ENCODE measurements at regions not wholly inside any gene's neighbourhood (a gene's known extent, or its start where the extent isn't known, plus 50 kb on each side); places are given as distances from the start of the nearest gene placed in this dataset.
"Not testable (repeated sequence)": the region's sequence is repeated elsewhere in the genome, so short reads cannot be mapped to it uniquely, and the experiment has no call there.

- DNase-seq (ENCODE audit: low read depth, low spot score): no peak
Observed at GRCh38 chr18:41695441-41695840, 259.6 kb upstream of the PIK3C3 start.

- no peak for DNase-seq (ENCODE audit: low read depth, low spot score)
Observed at GRCh38 chr18:41693008-41693407, 262.0 kb upstream of the PIK3C3 start.

- no peak for DNase-seq (ENCODE audit: low read depth, low spot score)
Observed at GRCh38 chr18:41690332-41691127, 264.5 kb upstream of the PIK3C3 start.

GRCh38 chr18:41687138-41687537 is 267.9 kb upstream of the PIK3C3 start:
- DNase-seq (ENCODE audit: low read depth, low spot score): no peak

- DNase-seq (ENCODE audit: low read depth, low spot score): no peak
Observed at GRCh38 chr18:41681138-41681880, 273.7 kb upstream of the PIK3C3 start.

GRCh38 chr18:41674506-41674905 is 280.5 kb upstream of the PIK3C3 start:
- DNase-seq (ENCODE audit: low read depth, low spot score): no peak

GRCh38 chr18:41666231-41666630 is 288.8 kb upstream of the PIK3C3 start:
- no peak for DNase-seq (ENCODE audit: low read depth, low spot score)

- DNase-seq (ENCODE audit: low read depth, low spot score): no peak
Observed at GRCh38 chr18:41665210-41665609, 289.8 kb upstream of the PIK3C3 start.

- DNase-seq (ENCODE audit: low read depth, low spot score): no peak
Observed at GRCh38 chr18:41660654-41661053, 294.4 kb upstream of the PIK3C3 start.

- no peak for DNase-seq (ENCODE audit: low read depth, low spot score)
Observed at GRCh38 chr18:41659438-41660130, 295.4 kb upstream of the PIK3C3 start.

GRCh38 chr18:41657189-41657588 is 297.8 kb upstream of the PIK3C3 start:
- DNase-seq (ENCODE audit: low read depth, low spot score): no peak

GRCh38 chr18:41655074-41655473 is 300.0 kb upstream of the PIK3C3 start:
- DNase-seq (ENCODE audit: low read depth, low spot score): no peak

- DNase-seq (ENCODE audit: low read depth, low spot score): no peak
Observed at GRCh38 chr18:41647914-41648313, 307.1 kb upstream of the PIK3C3 start.

GRCh38 chr18:41646915-41647620 is 308.0 kb upstream of the PIK3C3 start:
- no peak for DNase-seq (ENCODE audit: low read depth, low spot score)

GRCh38 chr18:41645589-41646360 is 309.3 kb upstream of the PIK3C3 start:
- no peak for DNase-seq (ENCODE audit: low read depth, low spot score)

GRCh38 chr18:41644466-41644865 is 310.6 kb upstream of the PIK3C3 start:
- no peak for DNase-seq (ENCODE audit: low read depth, low spot score)

GRCh38 chr18:41643427-41643826 is 311.6 kb upstream of the PIK3C3 start:
- no peak for DNase-seq (ENCODE audit: low read depth, low spot score)

GRCh38 chr18:41642756-41643155 is 312.3 kb upstream of the PIK3C3 start:
- no peak for DNase-seq (ENCODE audit: low read depth, low spot score)

- DNase-seq (ENCODE audit: low read depth, low spot score): no peak
Observed at GRCh38 chr18:41639218-41639617, 315.8 kb upstream of the PIK3C3 start.

GRCh38 chr18:41631723-41632285 is 323.2 kb upstream of the PIK3C3 start:
- DNase-seq (ENCODE audit: low read depth, low spot score): not testable (repeated sequence)

Measured in smooth muscle cell of the brain vasculature (primary cell).